ENCODE measurements at regions not wholly inside any gene's neighbourhood (a gene's known extent, or its start where the extent isn't known, plus 50 kb on each side); places are given as distances from the start of the nearest gene placed in this dataset.

DNA sequence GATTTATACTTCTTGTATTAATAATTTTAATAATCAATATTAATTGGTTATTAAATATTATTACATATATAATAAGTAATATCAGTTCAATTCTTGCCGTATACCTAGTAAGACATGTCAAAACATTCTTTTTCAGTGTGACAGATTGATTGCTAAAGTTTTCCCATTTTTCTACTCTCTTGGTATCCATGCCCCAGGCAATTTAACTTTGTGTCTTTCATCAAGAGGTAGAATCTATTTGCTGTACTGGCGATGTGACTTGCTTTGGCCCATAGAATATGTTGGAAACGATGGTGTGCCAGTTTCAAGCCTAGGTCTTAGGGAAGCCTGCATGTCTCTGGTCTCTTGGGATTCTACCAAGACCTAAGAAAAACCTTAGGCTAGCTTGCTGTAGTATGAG is 436.1 kb upstream of the ADAMTS5 start:
- TF ChIP-seq, protein P1, sequence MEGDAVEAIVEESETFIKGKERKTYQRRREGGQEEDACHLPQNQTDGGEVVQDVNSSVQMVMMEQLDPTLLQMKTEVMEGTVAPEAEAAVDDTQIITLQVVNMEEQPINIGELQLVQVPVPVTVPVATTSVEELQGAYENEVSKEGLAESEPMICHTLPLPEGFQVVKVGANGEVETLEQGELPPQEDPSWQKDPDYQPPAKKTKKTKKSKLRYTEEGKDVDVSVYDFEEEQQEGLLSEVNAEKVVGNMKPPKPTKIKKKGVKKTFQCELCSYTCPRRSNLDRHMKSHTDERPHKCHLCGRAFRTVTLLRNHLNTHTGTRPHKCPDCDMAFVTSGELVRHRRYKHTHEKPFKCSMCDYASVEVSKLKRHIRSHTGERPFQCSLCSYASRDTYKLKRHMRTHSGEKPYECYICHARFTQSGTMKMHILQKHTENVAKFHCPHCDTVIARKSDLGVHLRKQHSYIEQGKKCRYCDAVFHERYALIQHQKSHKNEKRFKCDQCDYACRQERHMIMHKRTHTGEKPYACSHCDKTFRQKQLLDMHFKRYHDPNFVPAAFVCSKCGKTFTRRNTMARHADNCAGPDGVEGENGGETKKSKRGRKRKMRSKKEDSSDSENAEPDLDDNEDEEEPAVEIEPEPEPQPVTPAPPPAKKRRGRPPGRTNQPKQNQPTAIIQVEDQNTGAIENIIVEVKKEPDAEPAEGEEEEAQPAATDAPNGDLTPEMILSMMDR (IDR thresholded peaks at IDR 0.05) = no peak
- no peak for TF ChIP-seq POLR2A (IDR thresholded peaks at IDR 0.05)

Data from uterus (tissue), 2 donors.